HG02852 (cell line): ENCODE measurements at regions not wholly inside any gene's neighbourhood (a gene's known extent, or its start where the extent isn't known, plus 50 kb on each side); places are given as distances from the start of the nearest gene placed in this dataset.
"Not testable (repeated sequence)": the region's sequence is repeated elsewhere in the genome, so short reads cannot be mapped to it uniquely, and the experiment has no call there.

Experiments
- ATAC-seq: cut with Tn5 transposase; IDR thresholded peaks from one replicate; pipeline ENCODE4 v1.9.1; 2021; ENCODE audit warnings: mild to moderate bottlenecking, moderate library complexity; ENCODE audit not compliant: unreplicated experiment

DNA sequence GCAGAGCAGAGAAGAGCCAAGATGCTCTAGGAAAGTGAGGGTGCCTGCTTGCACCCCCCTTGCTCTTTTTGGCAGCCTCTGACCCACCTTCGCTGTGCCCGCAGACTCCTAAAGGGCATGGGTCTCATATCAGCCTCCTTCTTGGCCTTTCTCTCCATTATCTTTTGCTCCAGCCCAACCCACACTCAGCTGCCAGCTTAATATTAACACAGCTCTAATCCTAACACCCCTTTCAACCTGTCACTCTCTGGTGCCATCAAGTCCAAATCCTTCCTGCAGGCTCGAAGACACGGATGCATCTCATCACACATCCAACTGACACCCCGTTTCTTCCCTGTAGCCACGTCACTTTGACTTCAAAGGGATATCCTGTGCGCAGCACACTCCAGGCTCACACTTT lies 171.6 kb upstream of the AUTS2 start:
- ATAC-seq, result no peak

DNA sequence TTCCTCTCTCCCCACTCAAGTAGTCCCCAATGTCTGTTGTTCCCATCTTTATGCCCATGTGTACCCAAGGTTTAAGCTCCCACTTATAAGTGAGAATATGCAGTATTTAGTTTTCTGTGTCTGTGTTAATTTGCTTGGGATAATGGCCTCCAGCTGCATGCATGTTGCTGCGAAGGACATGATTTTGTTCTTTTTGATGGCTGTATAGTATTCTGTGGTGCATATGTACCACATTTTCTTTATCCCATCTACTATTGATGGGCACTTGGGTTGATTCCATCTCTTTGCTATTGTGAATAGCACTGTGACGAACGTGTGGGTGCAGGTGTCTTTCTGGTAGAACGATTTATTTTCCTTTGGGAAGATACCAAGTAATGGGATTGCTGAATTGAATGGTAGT lies 170.2 kb upstream of the AUTS2 start:
- ATAC-seq, result no peak

DNA sequence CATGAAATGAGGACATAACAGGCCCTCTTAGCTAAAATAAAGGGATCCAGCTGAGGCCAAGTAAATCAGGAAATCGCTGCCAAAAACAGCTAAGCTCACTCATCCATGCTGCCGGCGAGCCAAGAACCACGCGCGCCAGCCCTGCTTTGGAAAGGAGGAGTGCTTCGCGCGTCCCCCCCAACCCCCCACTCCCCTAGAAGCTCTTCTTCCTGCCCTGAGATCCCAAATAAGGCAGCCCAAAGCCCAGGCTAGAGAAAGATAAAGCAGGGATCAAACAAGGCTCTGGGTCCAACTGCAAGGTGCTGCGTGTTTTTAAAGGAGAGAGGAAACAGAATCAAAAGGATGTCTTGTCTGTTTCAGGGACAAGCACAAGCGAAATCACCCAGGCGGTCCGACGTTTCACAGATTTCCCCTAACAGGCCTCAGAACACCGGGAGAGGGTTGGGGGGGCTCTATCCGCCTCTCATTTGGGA lies 168.3 kb upstream of the AUTS2 start:
- no peak for ATAC-seq

DNA sequence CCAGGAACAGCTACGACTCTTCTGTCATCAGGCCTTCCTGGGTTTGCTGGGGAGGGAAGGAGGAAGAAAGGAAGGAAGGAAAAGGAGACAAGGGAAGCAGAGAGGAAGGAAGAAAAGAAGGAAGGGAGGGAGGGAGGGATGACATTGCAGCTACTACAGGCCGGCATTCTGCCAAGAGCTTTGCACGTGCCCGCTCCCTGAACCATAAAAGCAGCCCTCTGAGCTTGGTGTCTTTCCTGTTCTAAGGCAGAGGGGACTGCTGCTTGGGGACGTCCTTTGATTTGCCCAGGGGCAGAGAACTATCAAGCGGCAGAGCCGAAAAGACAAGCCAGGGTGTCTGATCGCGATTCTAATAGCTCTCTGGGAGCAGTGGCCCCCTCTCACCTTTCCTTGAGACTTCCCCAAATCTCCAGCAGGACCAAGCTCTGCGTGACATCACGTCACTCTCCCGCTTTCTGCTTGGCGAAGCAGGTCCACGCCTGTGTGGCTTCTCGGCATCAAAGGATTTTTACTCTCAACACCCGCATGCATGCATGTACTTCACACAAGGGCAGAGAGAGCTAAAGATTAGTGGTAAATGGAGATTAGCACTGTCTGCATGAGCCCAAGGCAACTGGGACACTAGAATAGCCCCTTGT lies 167.8 kb upstream of the AUTS2 start:
- no peak for ATAC-seq

DNA sequence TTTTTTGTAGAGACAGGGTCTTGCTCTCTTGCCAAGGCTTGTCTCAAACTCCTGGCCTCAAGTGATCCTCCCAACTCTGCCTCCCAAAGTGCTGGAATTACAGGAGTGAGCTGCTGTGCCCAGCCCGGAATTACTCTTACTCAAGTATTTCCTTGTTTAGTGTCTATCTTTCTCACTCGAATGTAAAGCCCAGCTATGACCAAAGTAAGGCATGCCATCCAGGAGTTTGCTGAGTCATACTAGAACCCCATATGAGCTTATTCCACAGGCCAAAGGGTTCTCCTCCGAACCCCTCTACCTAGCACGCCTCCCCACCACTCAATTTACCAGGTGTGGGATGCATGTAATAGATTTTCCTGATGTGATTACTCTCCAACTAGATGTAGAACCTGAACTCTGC lies 166.6 kb upstream of the AUTS2 start:
- no peak for ATAC-seq

DNA sequence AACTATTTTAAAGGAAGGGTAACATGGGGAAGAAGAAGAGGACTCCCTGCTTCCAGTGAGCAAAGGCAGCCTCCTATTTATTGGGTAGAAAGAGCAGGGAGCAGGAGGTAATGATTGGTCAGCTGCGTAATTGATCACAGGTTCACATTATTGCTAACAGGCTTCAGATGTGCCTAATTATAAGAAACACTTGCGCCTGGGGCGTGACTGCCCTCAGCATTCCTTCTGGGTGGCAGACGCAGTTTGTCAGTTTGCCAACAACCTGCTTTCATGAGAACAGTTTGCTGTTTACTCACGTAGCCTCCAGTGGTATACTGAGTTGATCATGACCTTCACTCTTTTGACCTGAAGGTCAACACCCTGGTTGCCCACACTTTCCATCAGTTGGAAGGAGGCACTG lies 166.0 kb upstream of the AUTS2 start:
- ATAC-seq, result not testable (repeated sequence)

DNA sequence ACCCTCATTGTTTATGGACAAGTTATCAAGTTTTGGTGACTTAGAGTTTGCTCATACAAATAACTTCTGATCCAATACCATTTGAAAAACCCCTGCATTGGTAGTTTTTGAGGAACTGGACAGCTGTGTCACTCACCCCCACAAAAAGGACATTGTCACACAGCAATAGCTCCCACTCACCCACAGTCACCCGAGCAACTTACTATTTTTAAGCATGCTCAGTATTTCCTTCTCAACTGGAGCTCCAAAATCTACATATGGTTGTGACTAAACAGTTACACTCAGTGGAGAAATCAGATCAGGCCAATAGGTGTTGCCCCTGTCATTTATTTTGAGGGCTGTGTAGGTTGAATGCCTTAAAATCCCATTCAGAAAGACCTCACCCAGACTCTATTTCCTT lies 165.2 kb upstream of the AUTS2 start:
- ATAC-seq, result no peak

DNA sequence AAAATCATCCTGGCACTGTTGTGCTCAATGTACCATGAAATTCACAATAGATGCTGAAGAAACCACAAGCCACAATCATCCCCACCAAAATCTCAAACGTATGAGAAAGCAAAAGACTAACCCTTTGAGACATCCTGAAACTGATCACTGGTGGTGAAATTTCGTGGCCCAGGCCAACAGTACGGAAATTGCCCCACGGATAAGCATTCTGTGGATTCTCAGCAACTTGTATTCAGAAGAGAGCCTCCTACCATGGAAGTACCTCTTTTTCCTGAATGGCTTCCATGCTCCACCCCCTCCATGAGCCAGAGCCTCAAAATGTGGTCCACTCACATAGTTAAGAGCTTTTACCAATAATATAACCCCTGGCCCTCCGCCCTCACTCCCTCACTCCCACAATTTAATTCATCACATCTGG lies 163.9 kb upstream of the AUTS2 start:
- no peak for ATAC-seq

DNA sequence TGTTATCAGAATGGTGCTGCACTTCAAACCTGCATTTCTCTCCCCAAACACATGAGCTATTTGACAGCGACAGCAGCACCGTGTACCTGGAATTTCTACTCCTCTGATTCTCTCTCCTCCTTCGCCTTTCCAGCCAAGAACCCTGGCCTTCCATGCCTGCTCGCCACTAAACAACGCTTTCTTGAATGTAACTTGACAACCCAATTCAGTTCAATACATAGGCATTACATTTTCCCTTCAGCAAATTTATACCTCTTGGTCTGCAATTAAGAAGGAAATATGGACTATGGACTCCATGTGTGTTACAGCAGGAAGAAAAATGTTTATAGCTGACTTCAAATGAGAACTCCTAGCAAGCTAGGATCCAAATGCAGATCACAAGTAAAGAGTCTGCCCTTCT lies 162.6 kb upstream of the AUTS2 start:
- no peak for ATAC-seq

DNA sequence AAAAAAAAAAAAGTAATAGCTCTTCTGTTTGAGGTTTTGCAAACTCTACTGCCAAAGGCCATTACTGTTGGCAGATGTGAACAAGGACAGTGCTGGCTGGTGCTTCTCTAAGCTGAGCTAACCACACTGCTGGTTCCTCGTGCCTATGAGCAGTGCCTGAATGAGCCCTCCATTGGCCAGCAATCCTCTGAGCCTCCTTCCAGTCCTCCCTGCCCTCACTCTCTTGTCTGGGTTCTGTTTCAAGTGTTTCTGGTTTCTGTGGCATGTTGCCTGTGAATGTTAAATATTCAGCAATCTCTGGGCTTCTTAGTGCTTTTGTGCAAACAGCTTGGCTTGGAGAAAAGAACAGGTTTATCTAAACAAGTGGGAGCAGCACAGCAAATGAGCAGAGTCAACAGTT lies 161.3 kb upstream of the AUTS2 start:
- no peak for ATAC-seq

DNA sequence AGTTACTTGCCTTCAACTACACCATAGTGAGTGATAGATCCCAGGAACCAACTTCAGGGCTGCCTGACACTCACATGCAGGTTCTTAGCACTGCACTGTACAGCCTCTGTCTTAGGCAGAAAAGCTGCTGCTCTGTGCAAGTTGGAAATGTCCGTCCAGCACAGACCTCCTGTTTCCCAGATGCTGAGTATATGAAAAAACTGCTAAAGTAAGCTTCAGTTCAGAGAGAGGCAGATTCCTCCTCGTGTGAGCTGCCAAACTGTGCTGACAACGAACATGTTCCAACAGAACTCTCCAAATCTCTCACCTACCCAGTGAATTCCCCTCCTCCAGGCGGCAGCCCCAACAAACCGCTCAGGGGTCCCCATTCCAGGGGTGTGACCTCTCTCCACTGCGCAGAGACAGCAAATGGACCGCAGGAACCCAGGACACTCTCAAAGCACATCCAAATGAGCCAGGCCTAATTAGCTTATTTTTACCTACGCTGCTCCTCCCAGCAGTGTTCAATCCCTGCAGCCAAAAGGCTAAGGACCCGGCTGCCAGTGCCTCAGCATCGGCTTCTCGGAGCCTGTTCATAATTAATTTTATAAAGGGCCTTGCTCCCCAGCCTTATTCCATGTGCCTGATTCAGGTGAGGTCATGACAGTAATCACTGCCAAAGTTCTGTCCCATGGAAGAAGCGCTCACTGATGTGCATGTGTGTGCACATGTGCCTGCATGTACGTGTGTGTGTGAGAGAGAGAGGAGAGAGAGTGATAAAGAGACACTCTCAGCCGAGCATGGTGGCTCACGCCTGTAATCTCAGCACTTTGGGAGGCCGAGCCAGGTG lies 159.5 kb upstream of the AUTS2 start:
- ATAC-seq, result no peak

DNA sequence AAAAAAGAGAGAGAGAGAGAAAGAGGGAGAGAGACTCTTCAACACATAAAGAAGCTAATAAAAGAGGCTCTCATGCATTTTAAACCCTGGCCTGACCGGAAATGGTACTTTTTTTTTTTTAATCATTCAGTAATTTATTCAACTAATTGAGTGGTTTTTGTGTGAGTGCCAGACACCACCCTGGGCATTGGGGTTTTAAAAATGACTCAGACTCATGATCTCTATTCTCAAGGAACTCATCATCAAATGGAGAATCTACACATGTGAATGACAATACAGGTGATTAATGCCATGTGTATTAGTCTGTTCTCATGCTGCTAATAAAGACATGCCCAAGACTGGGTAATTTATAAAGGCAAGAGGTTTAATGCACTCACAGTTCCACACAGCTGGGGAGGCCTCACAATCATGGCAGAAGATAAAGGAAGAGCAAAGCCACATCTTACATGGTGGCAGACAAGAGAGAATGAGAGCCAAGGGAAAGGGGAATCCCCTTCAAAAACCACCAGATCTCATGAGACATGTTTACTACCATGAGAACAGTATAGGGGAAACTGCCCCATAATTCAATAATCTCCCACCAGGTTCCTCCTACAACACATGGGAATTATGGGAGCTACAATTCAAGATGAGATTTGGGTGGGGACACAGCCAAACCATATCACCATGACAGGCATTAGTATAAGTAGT lies 158.5 kb upstream of the AUTS2 start:
- ATAC-seq, result no peak

DNA sequence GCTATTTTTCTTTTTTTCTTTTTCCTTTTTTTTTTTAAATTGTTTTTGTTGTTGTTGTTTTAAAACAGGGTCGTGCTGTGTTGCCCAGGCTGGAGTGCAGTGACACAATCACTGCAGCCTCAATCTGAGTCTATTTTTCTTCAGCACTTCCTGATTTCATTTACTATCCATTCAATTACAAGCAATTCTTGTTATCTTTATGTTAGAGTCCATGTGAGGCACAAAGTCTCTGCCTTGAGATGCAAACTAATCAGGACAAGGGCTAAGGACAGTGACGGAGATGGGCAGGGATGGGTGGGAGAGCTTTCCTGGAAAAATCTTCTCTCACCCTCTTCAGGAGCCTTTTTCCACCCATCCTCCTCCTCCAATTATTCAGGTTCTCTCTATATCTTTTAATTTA lies 157.3 kb upstream of the AUTS2 start:
- ATAC-seq, result no peak

DNA sequence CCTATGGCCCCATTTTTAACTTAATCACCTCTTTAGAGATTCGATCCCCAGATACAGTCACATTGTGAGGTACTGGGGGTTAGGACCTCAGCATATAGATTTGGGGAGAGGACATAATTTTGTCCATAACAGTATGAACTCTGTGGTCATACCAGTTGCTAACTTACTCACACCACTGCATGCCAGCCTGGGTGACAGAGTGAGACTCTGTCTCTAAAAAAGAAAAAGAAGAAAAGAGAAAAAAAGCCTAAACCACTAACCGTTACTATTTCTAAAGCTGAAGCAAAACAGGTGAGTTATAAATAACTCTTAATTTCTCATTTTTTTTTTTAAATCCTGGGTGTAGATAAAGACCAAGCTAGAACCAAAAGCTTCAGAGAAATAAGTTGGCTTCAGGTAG lies 155.1 kb upstream of the AUTS2 start:
- no peak for ATAC-seq

DNA sequence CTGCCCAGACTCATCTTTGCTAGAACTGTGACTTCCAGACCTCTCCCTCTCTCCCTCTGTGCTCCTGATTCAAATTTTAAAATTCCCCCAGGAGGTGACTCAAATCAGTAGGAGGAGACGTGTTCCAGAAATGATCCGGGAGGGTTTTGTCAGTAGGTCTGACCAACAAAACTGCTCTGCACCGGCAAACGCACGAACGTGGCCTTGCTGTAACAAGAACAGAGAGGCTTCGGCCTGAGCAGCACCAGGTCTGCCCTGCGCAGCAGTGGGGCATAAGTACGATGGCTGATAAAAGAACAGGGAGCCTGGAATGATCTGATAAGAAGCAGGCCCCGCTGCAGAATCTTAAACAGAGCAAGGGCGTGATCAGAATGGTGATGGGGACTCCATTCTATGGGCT lies 152.7 kb upstream of the AUTS2 start:
- no peak for ATAC-seq

DNA sequence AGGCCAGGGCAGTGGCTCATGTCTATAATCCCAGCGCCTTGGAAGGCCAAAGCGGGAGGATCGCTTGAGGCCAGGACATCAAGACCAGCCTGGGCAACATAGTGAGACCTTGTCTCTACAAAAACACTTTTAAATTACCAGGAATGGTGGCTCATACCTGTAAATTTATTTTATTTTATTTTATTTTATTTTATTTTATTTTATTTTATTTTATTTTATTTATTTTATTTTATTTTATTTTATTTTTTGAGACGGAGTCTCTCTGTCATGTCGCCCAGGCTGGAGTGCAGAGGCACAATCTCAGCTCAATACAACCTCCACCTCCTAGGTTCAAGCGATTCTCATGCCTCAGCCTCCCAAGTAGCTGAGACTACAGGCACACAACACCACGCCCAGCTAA lies 152.1 kb upstream of the AUTS2 start:
- ATAC-seq, result not testable (repeated sequence)

DNA sequence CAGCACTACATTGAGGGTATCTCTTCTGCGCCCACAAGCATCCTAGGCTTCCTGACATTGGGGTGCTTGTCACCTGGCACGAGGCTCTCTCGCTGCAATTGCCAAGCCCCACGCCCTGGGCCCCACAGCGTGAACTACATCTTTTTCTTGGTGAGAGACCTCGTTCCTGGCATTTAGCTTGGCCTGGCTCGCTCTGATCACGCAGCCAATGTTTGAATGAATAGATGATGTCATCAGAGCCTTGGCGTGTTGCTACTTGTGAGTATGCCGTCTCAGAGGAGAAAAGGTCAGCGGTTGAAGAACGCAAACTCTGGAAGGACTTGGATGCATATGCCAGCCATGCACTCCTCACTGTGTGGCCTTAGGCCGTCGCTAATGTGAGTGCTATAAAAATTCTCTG lies 150.2 kb upstream of the AUTS2 start:
- ATAC-seq, result no peak

DNA sequence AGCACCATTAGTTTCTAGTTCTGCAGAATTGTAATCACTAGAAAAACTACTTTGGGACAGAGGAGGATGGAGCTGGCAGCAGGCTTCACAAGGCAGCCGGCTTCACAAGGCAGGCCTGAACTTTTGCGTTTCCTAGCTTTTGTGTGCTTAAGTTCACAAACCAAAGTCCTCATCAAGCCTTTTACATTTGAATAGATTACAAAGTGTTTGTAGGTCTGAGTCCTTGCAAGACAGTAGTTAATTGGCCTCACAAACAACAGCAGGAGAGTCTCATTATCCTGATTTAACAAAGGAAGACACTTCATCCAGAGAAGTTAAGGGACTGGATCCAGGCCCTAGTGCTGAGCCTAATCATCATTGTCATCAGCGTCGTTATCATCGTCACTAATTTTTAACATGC lies 147.8 kb upstream of the AUTS2 start:
- ATAC-seq, result no peak

DNA sequence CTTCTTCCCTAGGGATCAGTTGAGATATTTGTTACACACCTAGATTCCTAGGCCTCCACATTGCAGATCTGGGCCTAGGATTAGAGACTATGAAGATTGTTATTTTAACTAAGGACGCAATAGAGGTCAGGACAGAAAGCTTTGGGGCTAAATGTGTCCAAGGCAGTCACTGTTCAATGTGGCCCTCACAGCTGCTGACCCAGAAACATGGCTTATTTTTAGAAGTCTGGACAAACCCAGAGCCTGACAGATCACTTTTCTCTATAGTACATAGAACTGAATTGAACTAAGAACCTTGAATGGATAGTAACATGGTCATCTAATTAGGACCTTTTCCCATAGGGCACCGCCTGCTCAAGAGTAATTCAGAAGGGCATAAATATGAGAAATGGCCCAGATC lies 146.6 kb upstream of the AUTS2 start:
- no peak for ATAC-seq

DNA sequence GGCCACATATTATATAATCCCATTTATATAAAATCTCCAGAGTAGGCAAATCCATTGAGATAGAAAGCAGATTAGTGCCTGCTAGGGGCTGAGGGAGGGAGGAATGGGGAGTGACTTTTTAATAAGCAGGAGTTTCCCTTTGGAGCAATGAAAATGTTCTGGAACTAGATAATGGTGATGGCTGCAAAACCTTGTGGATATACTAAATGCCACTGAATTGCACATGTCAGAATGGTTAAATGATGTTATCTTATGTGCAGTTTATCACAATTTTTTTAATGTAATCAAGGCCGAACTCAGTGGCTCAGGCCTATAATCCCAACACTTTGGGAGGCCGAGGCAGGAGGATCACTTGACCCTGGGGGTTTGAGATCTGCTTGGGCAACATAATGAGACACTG lies 145.5 kb upstream of the AUTS2 start:
- no peak for ATAC-seq

DNA sequence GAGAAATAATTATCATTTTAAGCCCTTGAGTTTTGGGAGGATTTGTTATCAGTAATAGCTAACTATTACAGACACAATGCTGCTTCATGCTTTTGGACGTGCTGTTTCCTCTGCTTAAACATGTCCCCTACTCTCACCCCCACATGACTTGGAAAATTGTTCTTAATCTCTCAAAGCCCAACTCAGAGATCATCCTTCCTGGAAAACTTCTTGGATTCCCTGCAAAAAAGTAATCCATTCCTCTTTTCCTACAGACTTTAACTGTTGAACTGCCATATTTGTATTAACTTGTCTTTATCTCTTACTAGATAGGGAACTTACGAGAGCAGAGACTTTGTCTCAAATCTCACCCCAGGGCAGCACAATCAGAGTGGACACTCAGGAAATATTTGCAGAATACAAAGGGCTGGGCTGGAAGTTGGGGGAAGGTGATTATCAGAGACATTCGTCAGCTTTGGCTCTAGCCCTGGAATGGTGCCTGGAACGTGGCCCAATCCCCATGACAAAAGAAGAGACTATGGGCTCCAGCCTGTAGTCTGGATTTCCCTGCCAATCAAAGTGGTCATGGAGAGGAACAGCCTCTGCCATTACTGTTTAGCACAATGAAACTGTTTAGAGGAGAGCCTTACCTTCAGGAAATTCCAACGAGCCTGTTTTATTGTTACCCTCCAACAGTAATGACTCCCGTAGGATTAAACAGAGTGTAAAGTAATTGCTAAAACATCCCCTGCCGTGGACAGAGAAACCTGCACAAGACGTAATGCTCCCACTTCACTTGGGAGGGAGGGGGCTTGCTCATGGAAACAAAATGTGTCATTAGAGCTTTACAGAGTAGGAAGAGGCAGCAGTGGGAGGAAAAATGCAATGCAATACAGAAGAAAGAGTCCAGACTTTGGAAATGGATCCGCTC lies 140.4 kb upstream of the AUTS2 start:
- no peak for ATAC-seq
